ENCODE measurements at regions not wholly inside any gene's neighbourhood (a gene's known extent, or its start where the extent isn't known, plus 50 kb on each side); places are given as distances from the start of the nearest gene placed in this dataset.

GRCh38 chr18:34122724-34123334 lies 101.9 kb downstream of the NOL4 start:
- Histone ChIP-seq H3K4me1 (ENCODE audit: control insufficient read depth in 1 of 2, insufficient read depth in 2 of 2, low read depth in 1 of 2, low read length in 1 of 2) (peaks cover 1 to 3% of the 10 kb centered on the region in 2 experiments; a peak in 2 of 4 replicates), H3F3A (replicated peaks; ENCODE audit: insufficient read depth) (no peaks in the 10 kb centered on the region), H3K9ac (no peak overlapping the region), H3K79me2 (ENCODE audit: insufficient read depth) (no peaks in the 10 kb centered on the region), H3K36me3 (replicated peaks in 1 of 2; ENCODE audit: control insufficient read depth in 1 of 2, insufficient read depth in 2 of 2, low read length in 1 of 2) (no peaks in the 10 kb centered on the region), H3K27me3 (ENCODE audit: insufficient read depth) (no peaks in the 10 kb centered on the region), H2AFZ (ENCODE audit: low read depth) (no peak overlapping the region), H3K27ac (ENCODE audit: low read depth in 2 of 2, low read length in 1 of 2) (no peak overlapping the region), H3K4me3 (ENCODE audit: low read depth in 2 of 2, low read length in 1 of 2) (peak overlapping the region in 1 of 2 experiments; percentile 21; a peak in 1 of 4 replicates), H4K20me1 (ENCODE audit: insufficient read depth) (no peaks in the 10 kb centered on the region), H3K4me2 (no peak overlapping the region), H3K9me2 (no peaks in the 10 kb centered on the region), H3K9me3 (no peaks in the 10 kb centered on the region)
- ChIA-PET POLR2A (interaction anchor here (0.6 to 1.3 kb wide), 4 partner anchors 99 to 201 kb away, joined by 3 to 5 read pairs (median 4); partner anchors contain the start of gene NOL4), CTCF (interaction anchor here (0.6 to 4.1 kb wide), 69 partner anchors 9 to 680 kb away, joined by 3 to 161 read pairs (median 4); partner anchors contain the start of gene NOL4)
- WGBS (ENCODE audit: low lambda C conversion rate), result 31% methylated on average over 4 of the region's 4 CpGs
- peak; percentile 82 for TF ChIP-seq SMC3 (IDR thresholded peaks at IDR 0.05; ENCODE audit: low read depth, low read length)
- TF ChIP-seq FOXJ3 (CRISPR knock-in tag; IDR thresholded peaks at IDR 0.05), result no peak
- TF ChIP-seq CTCF (IDR thresholded peaks at IDR 0.05), result peak; percentile 97
- TF ChIP-seq YY1 (IDR thresholded peaks at IDR 0.05; ENCODE audit: low read depth), result no peak
- no peak for TF ChIP-seq ZBTB33 (IDR thresholded peaks at IDR 0.05; ENCODE audit: borderline replicate concordance, low read depth)
- peak; percentile 91 for TF ChIP-seq RAD21 (IDR thresholded peaks at IDR 0.05; ENCODE audit: low read length)
- DNase-seq, result peak; percentile 55

- Histone ChIP-seq H3F3A (replicated peaks; ENCODE audit: insufficient read depth) (no peaks in the 10 kb centered on the region), H3K4me1 (ENCODE audit: control insufficient read depth in 1 of 2, insufficient read depth in 2 of 2, low read depth in 1 of 2, low read length in 1 of 2) (peaks cover 3 to 4% of the 10 kb centered on the region in 2 experiments; a peak in 2 of 4 replicates), H3K4me2 (no peak overlapping the region), H3K9me2 (no peaks in the 10 kb centered on the region), H3K9me3 (no peaks in the 10 kb centered on the region), H4K20me1 (ENCODE audit: insufficient read depth) (no peaks in the 10 kb centered on the region), H3K36me3 (replicated peaks in 1 of 2; ENCODE audit: control insufficient read depth in 1 of 2, insufficient read depth in 2 of 2, low read length in 1 of 2) (no peaks in the 10 kb centered on the region), H3K27ac (ENCODE audit: low read depth in 2 of 2, low read length in 1 of 2) (no peak overlapping the region), H3K79me2 (ENCODE audit: insufficient read depth) (no peaks in the 10 kb centered on the region), H3K9ac (no peak overlapping the region), H3K27me3 (ENCODE audit: insufficient read depth) (no peaks in the 10 kb centered on the region), H2AFZ (ENCODE audit: low read depth) (no peak overlapping the region), H3K4me3 (ENCODE audit: low read depth in 2 of 2, low read length in 1 of 2) (no peak overlapping the region)
- DNase-seq, result no peak
- ChIA-PET CTCF (interaction anchor here (1.2 to 4.6 kb wide), 7 partner anchors 37 to 283 kb away, joined by 3 to 161 read pairs (median 11); no protein-coding TSS in a partner anchor), POLR2A (no interaction called here)
- 53% methylated on average over 4 of the region's 4 CpGs for WGBS (ENCODE audit: low lambda C conversion rate)
- TF ChIP-seq NRF1 (IDR thresholded peaks at IDR 0.05; ENCODE audit: low read depth, low read length), result no peak
- no peak for TF ChIP-seq IRF3 (IDR thresholded peaks at IDR 0.05; ENCODE audit: low read depth, low read length)
- no peak for TF ChIP-seq NFIC (IDR thresholded peaks at IDR 0.05; ENCODE audit: borderline replicate concordance)
- TF ChIP-seq REST (IDR thresholded peaks at IDR 0.05; ENCODE audit: low read depth, low read length), result no peak
- TF ChIP-seq FOXM1 (IDR thresholded peaks at IDR 0.05; ENCODE audit: low read depth), result no peak
- no peak for TF ChIP-seq GABPA (IDR thresholded peaks at IDR 0.05; ENCODE audit: low read depth)
- no peak for TF ChIP-seq RXRA (IDR thresholded peaks at IDR 0.05; ENCODE audit: borderline replicate concordance, low read depth)
- TF ChIP-seq ZBTB33 (IDR thresholded peaks at IDR 0.05; ENCODE audit: borderline replicate concordance, low read depth), result no peak
Observed at GRCh38 chr18:34121200-34121721, 103.5 kb downstream of the NOL4 start.

Measured in SK-N-SH (cell line).